ENCODE measurements at regions not wholly inside any gene's neighbourhood (a gene's known extent, or its start where the extent isn't known, plus 50 kb on each side); places are given as distances from the start of the nearest gene placed in this dataset.

GRCh38 chr2:122172812-122173211 lies 417.4 kb downstream of the TSN start:
- Histone ChIP-seq H2AFZ (ENCODE audit: insufficient read depth, low read depth, low read length, poor library complexity, severe bottlenecking) (no peak overlapping the region), H3K36me3 (replicated peaks in 1 of 2; ENCODE audit: control insufficient read depth in 1 of 2, insufficient read depth in 2 of 2, low read length in 2 of 2) (no peaks in the 10 kb centered on the region), H3K4me2 (replicated peaks; ENCODE audit: extremely low read depth, low read length, poor library complexity, severe bottlenecking) (no peak overlapping the region), H3K9me3 (replicated peaks in 1 of 2; ENCODE audit: control insufficient read depth in 1 of 2, insufficient read depth in 1 of 2, low read length in 2 of 2) (no peaks in the 10 kb centered on the region), H3K27me3 (ENCODE audit: control insufficient read depth in 2 of 2, insufficient read depth in 2 of 2, low read length in 2 of 2) (no peaks in the 10 kb centered on the region), H3K4me1 (ENCODE audit: control insufficient read depth in 1 of 2, insufficient read depth in 2 of 2, low read length in 2 of 2) (no peaks in the 10 kb centered on the region), H3K27ac (ENCODE audit: low read depth in 1 of 2, low read length in 2 of 2) (no peak overlapping the region), H3K9ac (ENCODE audit: insufficient read depth, low read length, poor library complexity, severe bottlenecking) (no peak overlapping the region), H4K20me1 (ENCODE audit: insufficient read depth, low read length) (no peaks in the 10 kb centered on the region), H3K4me3 (replicated peaks in 1 of 3; ENCODE audit: low read depth in 2 of 3, low read length in 3 of 3) (no peak overlapping the region), H3K79me2 (ENCODE audit: insufficient read depth, low read length) (no peaks in the 10 kb centered on the region)
- Mint-ChIP-seq H3K4me1 (no peaks in the 10 kb centered on the region), H3K9me3 (peaks cover 0 to 1% (median 0%) of the 10 kb centered on the region in 7 donors), H3K4me3 (no peak overlapping the region), H3K27me3 (ENCODE audit: low read depth in 3 of 3) (no peaks in the 10 kb centered on the region), H3K36me3 (no peaks in the 10 kb centered on the region), H3K27ac (no peak overlapping the region)
- TF ChIP-seq CTCF (IDR thresholded peaks at IDR 0.05): no peak
- no peak for DNase-seq
- WGBS (ENCODE audit: insufficient coverage): no CpG with 5 or more reads among the region's 2 CpGs
- intact Hi-C loops (cut with micrococcal nuclease): no loop called here

- Mint-ChIP-seq H3K27me3 (ENCODE audit: low read depth in 3 of 3) (no peaks in the 10 kb centered on the region), H3K27ac (no peak overlapping the region), H3K4me3 (no peak overlapping the region), H3K9me3 (peaks cover 0 to 3% (median 0%) of the 10 kb centered on the region in 7 donors), H3K36me3 (no peaks in the 10 kb centered on the region), H3K4me1 (peaks cover 4% of the 10 kb centered on the region)
- no peak for DNase-seq
- no peak for TF ChIP-seq CTCF (IDR thresholded peaks at IDR 0.05)
- H3K9me3 ChIP-seq (replicated peaks in 1 of 2; ENCODE audit: control insufficient read depth in 1 of 2, insufficient read depth in 1 of 2, low read length in 2 of 2): no peaks in the 10 kb centered on the region
- no peak overlapping the region for H3K27ac ChIP-seq (ENCODE audit: low read depth in 1 of 2, low read length in 2 of 2)
- no peaks in the 10 kb centered on the region for H3K79me2 ChIP-seq (ENCODE audit: insufficient read depth, low read length)
- no peaks in the 10 kb centered on the region for H4K20me1 ChIP-seq (ENCODE audit: insufficient read depth, low read length)
- H3K4me2 ChIP-seq (replicated peaks; ENCODE audit: extremely low read depth, low read length, poor library complexity, severe bottlenecking): no peak overlapping the region
- H3K27me3 ChIP-seq (ENCODE audit: control insufficient read depth in 2 of 2, insufficient read depth in 2 of 2, low read length in 2 of 2): no peaks in the 10 kb centered on the region
- intact Hi-C loops (cut with micrococcal nuclease): no loop called here
- no peaks in the 10 kb centered on the region for H3K4me1 ChIP-seq (ENCODE audit: control insufficient read depth in 1 of 2, insufficient read depth in 2 of 2, low read length in 2 of 2)
- H3K4me3 ChIP-seq (replicated peaks in 1 of 3; ENCODE audit: low read depth in 2 of 3, low read length in 3 of 3): no peak overlapping the region
- no peak overlapping the region for H3K9ac ChIP-seq (ENCODE audit: insufficient read depth, low read length, poor library complexity, severe bottlenecking)
- no peaks in the 10 kb centered on the region for H3K36me3 ChIP-seq (replicated peaks in 1 of 2; ENCODE audit: control insufficient read depth in 1 of 2, insufficient read depth in 2 of 2, low read length in 2 of 2)
- H2AFZ ChIP-seq (ENCODE audit: insufficient read depth, low read depth, low read length, poor library complexity, severe bottlenecking): no peak overlapping the region
- WGBS (ENCODE audit: insufficient coverage): 100% methylated on average over 1 of the region's 6 CpGs
These were observed 418.6 kb downstream of the TSN start for GRCh38 chr2:122174061-122174460.
